GM12878 (cell line): ENCODE measurements at regions not wholly inside any gene's neighbourhood (a gene's known extent, or its start where the extent isn't known, plus 50 kb on each side); places are given as distances from the start of the nearest gene placed in this dataset.
A peak's percentile ranks its signal among the peaks of the same experiment; 100 is the strongest.

Experiments
- ATF7 ChIP-seq: fragments of 450-650 bp; IDR thresholded peaks from 2 replicates; pipeline ENCODE4 v1.6.1; 2016; ENCODE audit warnings: low read depth, mild to moderate bottlenecking
- BACH1 ChIP-seq: fragments of 450-650 bp; IDR thresholded peaks from 2 replicates; pipeline ENCODE4 v1.6.1; 2017; ENCODE audit warnings: mild to moderate bottlenecking, borderline replicate concordance
- CBX5 ChIP-seq: sonication (generic); IDR thresholded peaks from 2 replicates; pipeline ENCODE4 v1.6.1; 2016; ENCODE audit warnings: low read depth, moderate library complexity, mild to moderate bottlenecking, inconsistent platforms
- CREB1 ChIP-seq: IDR thresholded peaks from 2 replicates; pipeline ENCODE4 v1.6.1; 2012; ENCODE audit warnings: low read depth, mild to moderate bottlenecking, inconsistent platforms
- EED ChIP-seq: sonication (generic); IDR thresholded peaks from 2 replicates; pipeline ENCODE4 v1.6.1; 2016; ENCODE audit warnings: antibody characterized with exemption, low read depth
- EGR1 ChIP-seq, 2 experiments: IDR thresholded peaks; 1 replicate in 1 of 2; 2 replicates in 1 of 2; pipeline ENCODE4 v1.6.1; 2011 to 2012; ENCODE audit warnings: low read depth in 2 of 2, low read length in 2 of 2, borderline replicate concordance in 1 of 2, mild to moderate bottlenecking in 1 of 2, moderate library complexity in 1 of 2
- FOXM1 ChIP-seq: IDR thresholded peaks from 2 replicates; pipeline ENCODE4 v1.6.1; 2012; ENCODE audit warnings: low read depth, mild to moderate bottlenecking, inconsistent platforms, low read length, moderate library complexity
- GATAD2B ChIP-seq: fragments of 450-650 bp; conservative IDR thresholded peaks from 2 replicates; pipeline ENCODE4 v1.6.1; 2017; ENCODE audit warnings: low read depth, mild to moderate bottlenecking, moderate library complexity
- IKZF1 ChIP-seq: fragments of 450-650 bp; conservative IDR thresholded peaks from 2 replicates; pipeline ENCODE4 v1.6.1; 2017; ENCODE audit warnings: antibody characterized with exemption, mild to moderate bottlenecking
- KAT2A ChIP-seq: conservative IDR thresholded peaks from 2 replicates; pipeline ENCODE4 v1.6.1; 2011; ENCODE audit warnings: low read depth, low read length; ENCODE audit not compliant: control insufficient read depth
- KLF5 ChIP-seq: fragments of 450-650 bp; IDR thresholded peaks from 2 replicates; pipeline ENCODE4 v1.6.1; 2014; ENCODE audit warnings: mild to moderate bottlenecking; ENCODE audit not compliant: partially characterized antibody
- LARP7 ChIP-seq: fragments of 450-650 bp; IDR thresholded peaks from 2 replicates; pipeline ENCODE4 v1.6.1; 2017; ENCODE audit warnings: mild to moderate bottlenecking
- MYB ChIP-seq: fragments of 150-350 bp; IDR thresholded peaks from 2 replicates; pipeline ENCODE4 v1.6.1; 2014; ENCODE audit warnings: mild to moderate bottlenecking, low read depth, low read length, borderline replicate concordance
- NFIC ChIP-seq: IDR thresholded peaks from 2 replicates; pipeline ENCODE4 v1.6.1; 2012; ENCODE audit warnings: low read depth, mild to moderate bottlenecking, inconsistent platforms, low read length, moderate library complexity
- PAX5 ChIP-seq: IDR thresholded peaks from 2 replicates; pipeline ENCODE4 v1.6.1; 2011; ENCODE audit warnings: low read depth, low read length, borderline replicate concordance
- POLR2A ChIP-seq: IDR thresholded peaks from 2 replicates; pipeline ENCODE4 v1.6.1; 2011; ENCODE audit warnings: low read depth, mild to moderate bottlenecking, low read length
- RAD21 ChIP-seq: IDR thresholded peaks from 2 replicates; pipeline ENCODE4 v1.6.1; 2011; ENCODE audit warnings: mild to moderate bottlenecking, low read depth, low read length, moderate library complexity; ENCODE audit not compliant: insufficient read depth
- RB1 ChIP-seq: fragments of 450-650 bp; formaldehyde crosslinking; IDR thresholded peaks from 2 replicates; pipeline ENCODE4 v1.6.1; 2017; ENCODE audit warnings: mild to moderate bottlenecking, borderline replicate concordance
- RUNX3 ChIP-seq: IDR thresholded peaks from 2 replicates; pipeline ENCODE4 v1.6.1; 2012; ENCODE audit warnings: low read length, inconsistent platforms
- SREBF1 ChIP-seq: IDR thresholded peaks from 2 replicates; pipeline ENCODE4 v1.6.1; 2012; ENCODE audit warnings: mild to moderate bottlenecking, low read length
- SREBF2 ChIP-seq: IDR thresholded peaks from 2 replicates; pipeline ENCODE4 v1.6.1; 2012; ENCODE audit warnings: mild to moderate bottlenecking, low read length
- TBL1XR1 ChIP-seq: IDR thresholded peaks from 2 replicates; pipeline ENCODE4 v1.6.1; 2012; ENCODE audit warnings: low read depth, low read length, improper control_type of control experiment
- TCF3 ChIP-seq: IDR thresholded peaks from 2 replicates; pipeline ENCODE4 v1.6.1; 2012; ENCODE audit warnings: low read depth, mild to moderate bottlenecking, low read length, borderline replicate concordance; ENCODE audit not compliant: insufficient read depth
- TF ChIP-seq, protein P1 (sequence below): IDR thresholded peaks from 2 replicates; pipeline ENCODE4 v1.6.1; 2012; ENCODE audit warnings: low read depth, low read length, improper control_type of control experiment
- TF ChIP-seq, protein P2 (sequence below): IDR thresholded peaks from 2 replicates; pipeline ENCODE4 v1.6.1; 2012; ENCODE audit warnings: improper control_type of control experiment, low read depth, low read length; ENCODE audit not compliant: insufficient replicate concordance
- TF ChIP-seq, protein P3 (sequence below): fragments of 450-650 bp; conservative IDR thresholded peaks from 2 replicates; pipeline ENCODE4 v1.6.1; 2017; ENCODE audit warnings: mild to moderate bottlenecking, moderate library complexity

DNA sequence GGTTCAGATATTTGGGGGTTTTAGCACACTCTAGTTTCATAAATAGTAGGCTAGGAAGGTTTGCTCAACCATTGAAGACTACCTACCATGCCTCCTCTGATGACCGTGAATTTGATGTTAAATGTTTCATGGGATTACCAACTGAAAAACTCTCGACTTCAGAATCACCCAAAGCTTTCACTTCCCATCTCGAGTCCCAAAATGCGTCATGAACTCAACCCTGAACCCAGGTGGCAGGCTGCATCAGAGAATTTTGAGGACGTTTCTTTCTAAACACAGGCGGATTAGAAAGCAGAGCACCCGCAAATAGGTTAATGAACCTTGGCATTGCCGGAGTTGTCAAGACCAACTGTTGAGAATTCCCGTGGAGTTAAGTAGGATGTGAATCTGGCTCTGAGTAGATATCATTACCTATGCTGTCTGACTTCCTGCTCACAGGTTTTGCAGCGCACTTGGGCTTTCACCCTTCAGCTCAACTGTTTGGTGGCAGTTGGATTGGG is 98.4 kb upstream of the ADTRP start (continued):
- TF ChIP-seq RAD21: no peak; the same call in 1 of the 2 replicates
- 0 out of 3 replicates have a peak, but pooled peaks of 1 of the 2 experiments have one; percentile 40 for TF ChIP-seq EGR1 (IDR thresholded peaks at IDR 0.05; ENCODE audit: borderline replicate concordance in 1 of 2, low read depth in 2 of 2, low read length in 2 of 2)
- TF ChIP-seq, protein P1, sequence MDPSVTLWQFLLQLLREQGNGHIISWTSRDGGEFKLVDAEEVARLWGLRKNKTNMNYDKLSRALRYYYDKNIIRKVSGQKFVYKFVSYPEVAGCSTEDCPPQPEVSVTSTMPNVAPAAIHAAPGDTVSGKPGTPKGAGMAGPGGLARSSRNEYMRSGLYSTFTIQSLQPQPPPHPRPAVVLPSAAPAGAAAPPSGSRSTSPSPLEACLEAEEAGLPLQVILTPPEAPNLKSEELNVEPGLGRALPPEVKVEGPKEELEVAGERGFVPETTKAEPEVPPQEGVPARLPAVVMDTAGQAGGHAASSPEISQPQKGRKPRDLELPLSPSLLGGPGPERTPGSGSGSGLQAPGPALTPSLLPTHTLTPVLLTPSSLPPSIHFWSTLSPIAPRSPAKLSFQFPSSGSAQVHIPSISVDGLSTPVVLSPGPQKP: no peak
- peak; percentile 98 for TF ChIP-seq CBX5
- TF ChIP-seq MYB: peak; percentile 75; the same call in 1 of the 2 replicates
- peak; percentile 99 for TF ChIP-seq IKZF1
- no peak; the same call in 1 of the 2 replicates for TF ChIP-seq BACH1
- no peak for TF ChIP-seq SREBF1
- TF ChIP-seq, protein P2, sequence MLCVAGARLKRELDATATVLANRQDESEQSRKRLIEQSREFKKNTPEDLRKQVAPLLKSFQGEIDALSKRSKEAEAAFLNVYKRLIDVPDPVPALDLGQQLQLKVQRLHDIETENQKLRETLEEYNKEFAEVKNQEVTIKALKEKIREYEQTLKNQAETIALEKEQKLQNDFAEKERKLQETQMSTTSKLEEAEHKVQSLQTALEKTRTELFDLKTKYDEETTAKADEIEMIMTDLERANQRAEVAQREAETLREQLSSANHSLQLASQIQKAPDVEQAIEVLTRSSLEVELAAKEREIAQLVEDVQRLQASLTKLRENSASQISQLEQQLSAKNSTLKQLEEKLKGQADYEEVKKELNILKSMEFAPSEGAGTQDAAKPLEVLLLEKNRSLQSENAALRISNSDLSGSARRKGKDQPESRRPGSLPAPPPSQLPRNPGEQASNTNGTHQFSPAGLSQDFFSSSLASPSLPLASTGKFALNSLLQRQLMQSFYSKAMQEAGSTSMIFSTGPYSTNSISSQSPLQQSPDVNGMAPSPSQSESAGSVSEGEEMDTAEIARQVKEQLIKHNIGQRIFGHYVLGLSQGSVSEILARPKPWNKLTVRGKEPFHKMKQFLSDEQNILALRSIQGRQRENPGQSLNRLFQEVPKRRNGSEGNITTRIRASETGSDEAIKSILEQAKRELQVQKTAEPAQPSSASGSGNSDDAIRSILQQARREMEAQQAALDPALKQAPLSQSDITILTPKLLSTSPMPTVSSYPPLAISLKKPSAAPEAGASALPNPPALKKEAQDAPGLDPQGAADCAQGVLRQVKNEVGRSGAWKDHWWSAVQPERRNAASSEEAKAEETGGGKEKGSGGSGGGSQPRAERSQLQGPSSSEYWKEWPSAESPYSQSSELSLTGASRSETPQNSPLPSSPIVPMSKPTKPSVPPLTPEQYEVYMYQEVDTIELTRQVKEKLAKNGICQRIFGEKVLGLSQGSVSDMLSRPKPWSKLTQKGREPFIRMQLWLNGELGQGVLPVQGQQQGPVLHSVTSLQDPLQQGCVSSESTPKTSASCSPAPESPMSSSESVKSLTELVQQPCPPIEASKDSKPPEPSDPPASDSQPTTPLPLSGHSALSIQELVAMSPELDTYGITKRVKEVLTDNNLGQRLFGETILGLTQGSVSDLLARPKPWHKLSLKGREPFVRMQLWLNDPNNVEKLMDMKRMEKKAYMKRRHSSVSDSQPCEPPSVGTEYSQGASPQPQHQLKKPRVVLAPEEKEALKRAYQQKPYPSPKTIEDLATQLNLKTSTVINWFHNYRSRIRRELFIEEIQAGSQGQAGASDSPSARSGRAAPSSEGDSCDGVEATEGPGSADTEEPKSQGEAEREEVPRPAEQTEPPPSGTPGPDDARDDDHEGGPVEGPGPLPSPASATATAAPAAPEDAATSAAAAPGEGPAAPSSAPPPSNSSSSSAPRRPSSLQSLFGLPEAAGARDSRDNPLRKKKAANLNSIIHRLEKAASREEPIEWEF: no peak
- 0 out of 2 replicates have a peak, but pooled peaks have one; percentile 19 for TF ChIP-seq LARP7
- TF ChIP-seq RB1: no peak
- peak; percentile 86 for TF ChIP-seq CREB1
- TF ChIP-seq SREBF2: no peak
- TF ChIP-seq RUNX3: peak; percentile 86
- TF ChIP-seq PAX5: peak; percentile 94
- peak; percentile 99 for TF ChIP-seq NFIC
- TF ChIP-seq, protein P3, sequence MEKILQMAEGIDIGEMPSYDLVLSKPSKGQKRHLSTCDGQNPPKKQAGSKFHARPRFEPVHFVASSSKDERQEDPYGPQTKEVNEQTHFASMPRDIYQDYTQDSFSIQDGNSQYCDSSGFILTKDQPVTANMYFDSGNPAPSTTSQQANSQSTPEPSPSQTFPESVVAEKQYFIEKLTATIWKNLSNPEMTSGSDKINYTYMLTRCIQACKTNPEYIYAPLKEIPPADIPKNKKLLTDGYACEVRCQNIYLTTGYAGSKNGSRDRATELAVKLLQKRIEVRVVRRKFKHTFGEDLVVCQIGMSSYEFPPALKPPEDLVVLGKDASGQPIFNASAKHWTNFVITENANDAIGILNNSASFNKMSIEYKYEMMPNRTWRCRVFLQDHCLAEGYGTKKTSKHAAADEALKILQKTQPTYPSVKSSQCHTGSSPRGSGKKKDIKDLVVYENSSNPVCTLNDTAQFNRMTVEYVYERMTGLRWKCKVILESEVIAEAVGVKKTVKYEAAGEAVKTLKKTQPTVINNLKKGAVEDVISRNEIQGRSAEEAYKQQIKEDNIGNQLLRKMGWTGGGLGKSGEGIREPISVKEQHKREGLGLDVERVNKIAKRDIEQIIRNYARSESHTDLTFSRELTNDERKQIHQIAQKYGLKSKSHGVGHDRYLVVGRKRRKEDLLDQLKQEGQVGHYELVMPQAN: no peak
- TF ChIP-seq KLF5: peak; percentile 93
- TF ChIP-seq EED: peak; percentile 100
- TF ChIP-seq TBL1XR1: peak; percentile 79; the same call in 1 of the 2 replicates
- peak; percentile 62; the same call in 1 of the 2 replicates for TF ChIP-seq ATF7
- TF ChIP-seq FOXM1: peak; percentile 99
- TF ChIP-seq KAT2A: no peak
- no peak for TF ChIP-seq POLR2A
- TF ChIP-seq TCF3: peak; percentile 98
- TF ChIP-seq GATAD2B: peak; percentile 65
